DMS114 treated with DMSO at 0.1 percent for 48 hours (cell line): ENCODE measurements at regions not wholly inside any gene's neighbourhood (a gene's known extent, or its start where the extent isn't known, plus 50 kb on each side); places are given as distances from the start of the nearest gene placed in this dataset.
"Not testable (repeated sequence)": the region's sequence is repeated elsewhere in the genome, so short reads cannot be mapped to it uniquely, and the experiment has no call there.

Experiments
- DNase-seq: peaks from one replicate; lab custom pipeline; 2025; ENCODE audit not compliant: unreplicated experiment; lab: John Stamatoyannopoulos, UW

DNA sequence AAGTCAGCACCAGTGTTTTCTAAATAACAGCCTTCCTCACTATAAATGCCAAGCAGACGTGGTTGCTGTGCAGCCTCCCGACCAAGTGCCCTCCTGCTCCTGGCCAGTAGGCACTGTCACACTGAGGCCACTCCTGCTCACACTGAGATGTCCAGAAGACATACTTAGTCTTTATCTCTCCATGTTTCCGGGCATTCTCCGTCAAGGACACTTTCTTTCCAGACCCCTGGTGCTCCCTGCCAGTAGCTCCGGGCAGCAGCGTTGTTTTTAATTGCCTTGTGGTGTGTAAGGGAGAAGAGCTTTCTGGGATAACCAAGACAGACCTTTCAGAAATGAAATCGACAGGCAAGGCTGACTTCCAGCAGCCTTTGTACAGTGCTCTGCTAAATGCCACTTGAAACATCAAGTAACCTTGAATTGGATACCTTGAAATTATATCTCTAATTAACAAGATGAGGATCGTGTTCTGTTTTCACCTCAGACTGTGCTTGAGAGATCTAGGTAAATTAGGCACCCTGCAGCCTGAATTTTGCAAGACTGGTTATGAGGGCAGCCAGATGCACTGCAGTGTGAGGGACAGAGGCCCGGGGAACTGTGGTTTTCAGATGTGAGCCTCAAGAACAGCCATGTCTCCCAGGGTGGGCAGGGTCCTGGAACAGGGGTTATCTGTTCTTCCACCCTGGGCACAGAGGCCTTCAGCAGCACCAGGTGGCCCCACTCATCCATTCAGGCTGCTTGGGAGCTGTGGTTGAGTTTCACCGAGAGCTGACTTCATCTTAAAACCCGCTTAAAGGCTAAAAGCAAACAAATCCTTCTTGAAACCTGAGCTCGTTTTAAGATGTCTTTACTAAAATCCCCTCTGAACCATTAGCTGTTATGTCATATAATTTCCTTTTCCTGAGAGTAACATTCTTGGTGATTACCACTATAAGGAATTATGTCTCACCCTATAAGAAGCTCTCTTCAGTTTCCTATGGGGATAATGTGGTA, 105.5 kb upstream of the IL12A start:
- DNase-seq: no peak

- peak; percentile 21 for DNase-seq
These were observed 103.8 kb upstream of the IL12A start for GRCh38 chr3:159884661-159885402.

DNA sequence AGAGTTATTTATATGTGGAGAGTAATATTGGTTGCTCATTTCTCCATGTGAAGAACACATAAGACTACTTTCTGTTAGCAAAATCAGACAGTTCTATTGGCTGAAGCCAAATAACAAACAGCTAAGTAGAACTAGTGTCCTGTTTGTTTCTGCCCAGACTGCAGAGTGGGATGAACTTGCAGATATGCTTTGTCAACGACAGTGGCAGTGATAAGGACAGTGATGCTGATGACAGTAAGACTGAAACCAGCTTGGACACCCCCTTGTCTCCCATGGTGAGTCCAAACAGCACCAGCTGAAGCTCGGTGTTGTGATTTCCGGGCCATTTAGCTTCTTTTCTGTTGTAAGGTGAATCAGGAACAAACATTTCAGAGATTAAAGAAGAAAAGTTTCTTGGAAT, 102.6 kb upstream of the IL12A start:
- no peak for DNase-seq

GRCh38 chr3:159886530-159886929, 102.1 kb upstream of the IL12A start:
- DNase-seq: not testable (repeated sequence)

GRCh38 chr3:159887168-159887567, 101.5 kb upstream of the IL12A start:
- DNase-seq: no peak

DNA sequence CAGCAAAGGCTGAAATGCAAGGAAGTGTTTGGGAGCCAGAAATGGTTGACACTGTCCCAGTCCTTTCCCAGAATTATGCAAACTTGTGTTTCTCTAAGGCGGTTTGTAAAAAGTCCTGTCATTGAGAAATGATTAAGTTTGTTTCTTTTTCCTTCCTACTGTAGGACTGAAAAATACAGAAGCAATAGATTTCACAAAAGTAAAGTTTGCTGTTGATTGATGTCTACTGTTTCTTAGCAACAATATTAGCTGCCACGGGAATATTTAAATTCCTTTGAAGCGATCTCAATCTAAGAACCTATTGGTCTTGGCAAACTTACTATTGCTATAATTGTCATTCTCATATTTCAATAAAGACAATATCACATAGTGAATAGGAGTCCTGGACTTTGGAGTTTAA, 100.7 kb upstream of the IL12A start:
- no peak for DNase-seq

- DNase-seq: no peak
These were observed 96.4 kb upstream of the IL12A start for GRCh38 chr3:159892171-159892795.

- DNase-seq: no peak
These were observed 95.8 kb upstream of the IL12A start for GRCh38 chr3:159892801-159893200.

GRCh38 chr3:159894386-159894785, 94.2 kb upstream of the IL12A start:
- DNase-seq: no peak

DNA sequence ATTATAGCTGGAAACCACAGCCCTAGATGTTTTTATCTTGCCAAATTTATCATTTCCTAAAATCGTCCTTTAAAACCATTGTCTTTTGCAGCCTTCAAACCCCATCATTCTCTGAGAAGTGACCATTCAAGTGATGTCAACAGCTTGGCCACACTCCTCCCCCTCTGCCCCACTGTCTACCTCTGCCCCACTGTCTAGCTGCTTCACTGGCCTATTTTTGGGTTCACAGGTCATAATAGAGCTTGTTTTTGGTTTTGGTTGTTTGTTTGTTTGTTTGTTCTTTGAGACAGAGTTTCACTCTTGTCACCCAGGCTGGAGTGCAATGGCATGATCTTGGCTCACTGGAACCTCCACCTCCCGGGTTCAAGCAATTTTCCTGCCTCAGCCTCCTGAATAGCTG, 93.2 kb upstream of the IL12A start:
- no peak for DNase-seq

GRCh38 chr3:159896543-159896942, 92.1 kb upstream of the IL12A start:
- DNase-seq: no peak

DNA sequence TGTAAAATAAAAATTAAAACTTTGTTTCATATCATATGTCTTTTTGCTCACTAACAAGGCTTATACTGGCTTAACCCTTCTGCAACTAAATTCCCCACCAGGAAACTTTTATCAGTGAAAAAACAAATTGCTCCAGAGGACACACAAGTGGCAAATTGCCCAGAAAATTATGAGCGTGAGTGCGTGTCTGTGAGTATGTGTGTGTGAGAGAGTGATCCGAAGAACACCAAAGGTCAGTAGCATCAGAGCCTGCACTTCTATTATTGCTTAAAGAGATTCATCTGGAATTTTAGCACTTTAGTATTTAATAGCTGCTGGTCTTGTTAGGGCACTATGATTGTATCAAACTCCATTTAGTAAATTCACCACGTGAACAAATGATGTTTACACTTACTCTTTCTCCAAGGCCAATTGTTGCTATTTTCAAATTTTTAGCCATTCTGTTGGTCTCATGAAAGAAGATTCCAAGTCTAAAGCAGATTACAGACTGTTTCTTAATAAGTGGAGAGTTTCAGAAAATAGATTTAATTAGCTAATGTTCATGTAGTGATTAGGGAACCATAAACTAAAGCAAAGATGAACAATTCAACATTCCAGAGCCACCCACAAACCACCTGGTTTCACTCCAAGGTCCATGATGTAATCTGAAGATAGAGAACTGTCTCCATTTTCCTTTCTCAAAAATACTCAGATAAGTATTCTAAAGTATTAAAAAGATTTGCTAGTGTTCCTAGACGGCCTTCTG, 91.1 kb upstream of the IL12A start:
- DNase-seq: no peak

DNA sequence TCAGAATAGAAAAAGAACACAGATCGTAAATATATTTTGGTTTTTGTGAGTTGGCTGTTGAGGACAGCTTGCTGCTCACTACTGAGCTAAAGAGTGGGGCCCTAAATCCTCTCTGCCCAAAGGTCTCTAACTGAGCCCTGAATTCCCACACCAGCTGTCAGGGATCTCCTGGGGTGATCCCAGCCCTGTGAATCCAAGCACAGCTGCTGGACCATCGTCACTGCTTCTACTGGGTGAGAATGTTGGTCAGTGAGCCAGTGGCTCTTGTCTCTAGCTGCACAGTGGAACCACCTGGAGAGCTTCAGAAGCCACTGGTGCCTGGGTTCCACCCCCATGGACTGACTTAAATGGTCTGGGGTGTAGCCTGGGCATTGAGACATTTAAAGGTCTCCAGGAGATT, 90.5 kb upstream of the IL12A start:
- no peak for DNase-seq

GRCh38 chr3:159899166-159899565, 89.5 kb upstream of the IL12A start:
- DNase-seq: no peak

DNA sequence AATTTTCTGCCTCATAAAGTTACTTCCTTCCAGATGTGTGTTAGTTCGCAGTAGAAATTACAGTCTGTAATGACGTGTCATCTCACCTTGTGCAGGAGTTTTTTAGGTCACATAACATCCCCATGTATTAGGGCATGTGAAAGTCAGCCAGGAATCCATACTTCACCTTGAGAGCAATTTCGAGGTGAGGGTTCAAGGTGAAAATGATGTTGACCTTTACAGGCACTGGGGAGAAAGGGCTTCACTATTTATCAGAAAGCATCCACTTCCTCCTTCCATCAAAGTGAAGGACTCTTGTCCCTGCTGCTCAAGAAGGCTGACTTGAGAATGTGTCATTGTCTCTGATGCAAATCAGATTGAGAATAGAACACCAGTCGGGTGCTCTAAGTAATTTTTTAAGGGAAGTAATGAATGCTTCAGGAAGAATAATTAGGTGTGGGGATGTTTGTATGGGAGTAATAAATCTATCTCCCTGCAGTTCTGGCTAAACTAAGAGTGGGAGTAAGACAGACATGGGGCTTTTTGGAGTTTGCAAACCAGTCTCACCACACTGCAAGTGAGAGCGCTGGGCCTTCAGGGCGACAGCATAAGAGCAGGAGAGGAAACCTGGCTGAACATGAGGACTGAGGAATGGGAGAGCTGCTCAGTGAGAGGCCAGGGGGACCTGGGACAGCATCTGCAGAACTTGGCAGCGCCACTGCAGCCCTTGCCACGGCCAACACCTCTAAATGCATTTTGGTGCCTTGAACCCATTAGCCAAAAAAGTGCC, 85.9 kb upstream of the IL12A start:
- no peak for DNase-seq

- DNase-seq: no peak
These were observed 84.2 kb upstream of the IL12A start for GRCh38 chr3:159904455-159904854.

DNA sequence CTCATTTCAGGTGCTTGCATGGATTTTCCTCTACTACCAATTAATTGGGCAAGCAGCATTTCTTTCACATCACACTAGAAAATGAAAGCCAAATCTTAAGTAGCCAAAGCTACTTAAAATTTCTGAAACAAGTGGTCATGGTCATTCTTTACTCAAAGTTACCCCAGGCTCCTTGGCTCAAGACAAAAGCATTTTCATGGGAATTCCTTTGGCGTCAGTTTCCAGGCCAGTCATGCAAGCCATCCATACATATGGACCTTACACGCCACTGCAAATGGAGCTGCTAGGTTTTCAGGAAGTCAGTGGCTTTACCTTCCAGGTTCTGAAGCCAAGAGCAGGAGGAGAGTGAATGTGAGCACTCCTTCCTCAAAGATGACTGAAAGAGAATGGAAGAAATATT, 83.7 kb upstream of the IL12A start:
- DNase-seq: no peak

DNA sequence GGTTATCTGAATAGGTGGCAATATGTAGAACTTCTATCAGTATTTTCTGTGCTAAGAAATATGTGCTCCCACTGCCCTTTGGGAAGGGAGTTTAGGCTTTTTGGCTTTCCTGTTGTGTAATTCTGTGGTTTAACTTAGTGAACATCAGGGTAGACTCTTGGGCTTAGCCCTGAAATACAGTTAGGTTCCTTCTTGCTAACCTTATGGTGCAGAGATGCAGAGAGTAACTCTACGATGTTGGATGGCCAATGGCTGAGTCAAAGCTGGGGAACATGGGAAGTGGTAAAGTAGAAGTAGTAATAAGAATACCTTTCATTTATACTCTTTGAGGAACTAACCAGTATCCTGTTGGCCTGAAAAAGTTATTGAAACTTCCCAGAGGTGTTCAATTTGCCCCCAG, 80.8 kb upstream of the IL12A start:
- DNase-seq: no peak

- DNase-seq: no peak
These were observed 77.5 kb upstream of the IL12A start for GRCh38 chr3:159910991-159911663.

DNA sequence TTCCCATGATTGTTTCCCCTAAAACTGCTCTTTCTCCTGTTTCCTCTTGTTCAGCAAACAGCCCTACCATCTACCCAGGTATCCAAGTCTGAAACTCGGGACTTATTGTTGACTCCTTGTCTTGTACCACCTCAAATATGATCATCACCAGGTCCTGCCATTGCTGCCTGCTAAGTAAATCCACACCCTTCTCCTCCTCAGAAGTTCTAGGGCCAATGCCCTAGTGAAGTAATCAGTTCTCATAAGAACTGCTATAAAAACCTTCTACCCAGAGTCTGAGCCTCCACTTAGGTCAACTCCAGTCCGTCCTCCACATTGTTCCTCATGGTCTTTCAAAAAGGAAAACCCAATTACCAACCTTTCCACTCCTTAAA, 77.0 kb upstream of the IL12A start:
- DNase-seq: no peak
